OCI-LY1 (cell line): ENCODE measurements at regions not wholly inside any gene's neighbourhood (a gene's known extent, or its start where the extent isn't known, plus 50 kb on each side); places are given as distances from the start of the nearest gene placed in this dataset.

Experiments used
- H2AFZ ChIP-seq: fragments of 200-600 bp; sonication (generic), shearing (Covaris generic); 2 replicates; pipeline ENCODE4 v1.6.0; 2014; ENCODE audit warnings: antibody characterized with exemption, mild to moderate bottlenecking, low read length
- H3F3A ChIP-seq: fragments of 200-600 bp; sonication (generic), shearing (Covaris generic); 2 replicates; pipeline ENCODE4 v1.6.0; 2014; ENCODE audit warnings: mild to moderate bottlenecking, antibody characterized with exemption, low read length, moderate library complexity; ENCODE audit not compliant: insufficient read depth
- H3K27ac ChIP-seq: fragments of 200-600 bp; sonication (generic); 2 replicates; pipeline ENCODE4 v1.5.1; 2014; ENCODE audit warnings: low read length, mixed run types, mild to moderate bottlenecking, low read depth; ENCODE audit not compliant: poor library complexity, severe bottlenecking
- H3K27me3 ChIP-seq: fragments of 200-600 bp; sonication (generic); 2 replicates; pipeline ENCODE4 v1.6.0; 2014; ENCODE audit warnings: antibody characterized with exemption, mild to moderate bottlenecking, low read length, moderate library complexity; ENCODE audit not compliant: insufficient read depth
- H3K36me3 ChIP-seq: fragments of 200-600 bp; sonication (generic); 2 replicates; pipeline ENCODE4 v1.6.1; 2014; ENCODE audit warnings: mild to moderate bottlenecking, antibody characterized with exemption, low read length, moderate library complexity, mixed read lengths; ENCODE audit not compliant: insufficient read depth
- H3K4me1 ChIP-seq: fragments of 200-600 bp; sonication (generic); 2 replicates; pipeline ENCODE4 v1.5.1; 2014; ENCODE audit warnings: mild to moderate bottlenecking, low read length, moderate library complexity; ENCODE audit not compliant: insufficient read depth, severe bottlenecking
- H3K4me2 ChIP-seq: fragments of 200-600 bp; sonication (generic), shearing (Covaris generic); 2 replicates; pipeline ENCODE4 v1.6.1; 2014; ENCODE audit warnings: low read length
- H3K4me3 ChIP-seq: fragments of 200-600 bp; sonication (generic); 2 replicates; pipeline ENCODE4 v1.5.1; 2014; ENCODE audit warnings: low read length, low read depth, mild to moderate bottlenecking, mixed read lengths; ENCODE audit not compliant: poor library complexity, severe bottlenecking
- H3K79me2 ChIP-seq: fragments of 200-600 bp; shearing (Covaris generic); 2 replicates; pipeline ENCODE4 v1.6.1; 2016; ENCODE audit warnings: mixed run types, low read length, mixed read lengths; ENCODE audit not compliant: insufficient read depth
- H3K9ac ChIP-seq: fragments of 200-600 bp; sonication (generic), shearing (Covaris generic); 2 replicates; pipeline ENCODE4 v1.6.1; 2014; ENCODE audit warnings: mild to moderate bottlenecking, low read length, mixed read lengths
- H3K9me2 ChIP-seq: fragments of 200-600 bp; sonication (generic), shearing (Covaris generic); 2 replicates; pipeline ENCODE4 v1.6.1; 2014; ENCODE audit warnings: low read depth, mild to moderate bottlenecking, low read length, mixed read lengths
- H3K9me3 ChIP-seq: fragments of 200-600 bp; shearing (Covaris generic); 2 replicates; pipeline ENCODE4 v1.6.1; 2014; ENCODE audit warnings: low read length, mixed read lengths
- H4K20me1 ChIP-seq: fragments of 200-600 bp; sonication (generic), shearing (Covaris generic); 2 replicates; pipeline ENCODE4 v1.6.0; 2016; ENCODE audit warnings: mild to moderate bottlenecking, low read length; ENCODE audit not compliant: insufficient read depth
- EZH2 ChIP-seq: fragments of 200-600 bp; sonication (generic), shearing (Covaris generic); IDR thresholded peaks from 2 replicates; pipeline ENCODE4 v1.8.0; 2017; ENCODE audit warnings: borderline replicate concordance, mixed run types, mild to moderate bottlenecking, antibody characterized with exemption, low read length, moderate library complexity, mixed read lengths
- TF ChIP-seq, protein P1 (sequence below): fragments of 200-600 bp; sonication (generic), shearing (Covaris generic); IDR thresholded peaks from 2 replicates; pipeline ENCODE4 v1.5.1; 2017; ENCODE audit warnings: mild to moderate bottlenecking, antibody characterized with exemption, low read length, moderate library complexity, mixed read lengths

DNA sequence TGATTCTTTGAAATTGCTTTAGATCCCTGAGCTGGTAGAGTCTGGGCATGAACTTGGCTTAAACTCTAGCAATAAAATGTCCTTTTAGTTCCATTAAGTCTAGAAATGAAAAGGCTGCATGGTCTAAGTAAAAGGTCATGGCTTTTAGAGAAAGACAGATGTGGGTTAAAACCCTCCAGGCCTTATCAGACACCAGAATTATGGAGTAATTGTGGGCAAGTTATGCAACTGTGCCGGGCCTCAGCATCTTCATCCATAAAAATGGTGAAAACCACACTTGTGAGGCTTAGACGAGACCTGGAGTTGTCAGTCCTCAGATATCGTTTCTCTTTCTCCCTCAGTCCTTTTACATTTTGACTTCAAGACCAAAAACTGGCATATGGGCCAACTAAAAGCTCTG, 597.9 kb upstream of the KIRREL3 start:
- Histone ChIP-seq H2AFZ (no peak overlapping the region), H3K9ac (no peak overlapping the region), H3K79me2 (no peaks in the 10 kb centered on the region), H3F3A (no peaks in the 10 kb centered on the region), H3K27me3 (no peaks in the 10 kb centered on the region), H3K9me2 (no peaks in the 10 kb centered on the region), H3K4me3 (no peak overlapping the region), H4K20me1 (no peaks in the 10 kb centered on the region), H3K27ac (no peak overlapping the region), H3K4me1 (no peaks in the 10 kb centered on the region), H3K9me3 (no peaks in the 10 kb centered on the region), H3K36me3 (no peaks in the 10 kb centered on the region), H3K4me2 (no peak overlapping the region)
- no peak for TF ChIP-seq EZH2
- TF ChIP-seq, protein P1, sequence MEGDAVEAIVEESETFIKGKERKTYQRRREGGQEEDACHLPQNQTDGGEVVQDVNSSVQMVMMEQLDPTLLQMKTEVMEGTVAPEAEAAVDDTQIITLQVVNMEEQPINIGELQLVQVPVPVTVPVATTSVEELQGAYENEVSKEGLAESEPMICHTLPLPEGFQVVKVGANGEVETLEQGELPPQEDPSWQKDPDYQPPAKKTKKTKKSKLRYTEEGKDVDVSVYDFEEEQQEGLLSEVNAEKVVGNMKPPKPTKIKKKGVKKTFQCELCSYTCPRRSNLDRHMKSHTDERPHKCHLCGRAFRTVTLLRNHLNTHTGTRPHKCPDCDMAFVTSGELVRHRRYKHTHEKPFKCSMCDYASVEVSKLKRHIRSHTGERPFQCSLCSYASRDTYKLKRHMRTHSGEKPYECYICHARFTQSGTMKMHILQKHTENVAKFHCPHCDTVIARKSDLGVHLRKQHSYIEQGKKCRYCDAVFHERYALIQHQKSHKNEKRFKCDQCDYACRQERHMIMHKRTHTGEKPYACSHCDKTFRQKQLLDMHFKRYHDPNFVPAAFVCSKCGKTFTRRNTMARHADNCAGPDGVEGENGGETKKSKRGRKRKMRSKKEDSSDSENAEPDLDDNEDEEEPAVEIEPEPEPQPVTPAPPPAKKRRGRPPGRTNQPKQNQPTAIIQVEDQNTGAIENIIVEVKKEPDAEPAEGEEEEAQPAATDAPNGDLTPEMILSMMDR, result no peak

DNA sequence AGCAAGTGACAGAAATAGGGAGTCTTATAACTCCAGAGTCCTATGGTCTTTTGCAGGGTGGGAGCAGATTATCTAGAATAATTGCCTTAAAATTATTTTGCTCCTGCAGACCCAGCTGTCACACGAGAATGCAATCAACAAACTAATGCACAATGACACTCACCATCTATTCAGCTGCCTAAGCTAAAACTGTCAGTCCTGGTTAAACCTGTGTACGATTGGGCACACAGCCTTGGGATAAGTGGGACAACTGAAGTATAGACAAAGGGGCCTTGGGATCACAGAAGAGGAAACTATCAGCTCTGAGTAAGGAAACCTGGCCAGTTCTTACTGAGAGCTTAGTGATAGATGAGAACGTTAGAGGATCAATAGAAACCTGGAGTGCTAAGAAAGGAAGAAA, 595.9 kb upstream of the KIRREL3 start:
- Histone ChIP-seq H3K4me1 (no peaks in the 10 kb centered on the region), H3K4me3 (no peak overlapping the region), H3K36me3 (no peaks in the 10 kb centered on the region), H4K20me1 (no peaks in the 10 kb centered on the region), H3K9me3 (no peaks in the 10 kb centered on the region), H3F3A (no peaks in the 10 kb centered on the region), H3K27ac (no peak overlapping the region), H3K79me2 (no peaks in the 10 kb centered on the region), H3K9me2 (no peaks in the 10 kb centered on the region), H2AFZ (no peak overlapping the region), H3K27me3 (no peaks in the 10 kb centered on the region), H3K9ac (no peak overlapping the region), H3K4me2 (no peak overlapping the region)
- TF ChIP-seq, protein P1, result no peak
- no peak for TF ChIP-seq EZH2

DNA sequence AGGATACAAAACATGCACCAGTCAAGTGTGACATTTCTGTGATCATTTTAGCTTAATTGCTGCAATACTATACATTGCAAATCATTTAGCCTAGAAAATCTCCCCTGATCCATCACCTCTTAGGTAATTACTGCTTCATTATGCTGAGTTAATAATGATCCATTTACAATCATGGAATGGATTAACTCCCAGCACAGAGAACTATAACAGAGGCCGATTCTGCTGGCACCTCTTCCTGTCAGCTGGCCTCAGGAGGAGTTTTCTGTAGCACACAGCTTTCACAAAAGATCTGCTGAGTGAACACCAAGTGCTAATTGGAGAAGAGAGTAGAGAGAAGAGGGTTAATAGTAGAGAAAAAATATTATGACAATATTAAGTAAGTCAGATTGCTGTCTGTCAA, 591.8 kb upstream of the KIRREL3 start:
- Histone ChIP-seq H3K4me2 (no peak overlapping the region), H3K79me2 (no peaks in the 10 kb centered on the region), H4K20me1 (no peaks in the 10 kb centered on the region), H3K9me2 (no peaks in the 10 kb centered on the region), H3K9me3 (no peaks in the 10 kb centered on the region), H3K27ac (no peak overlapping the region), H3K9ac (no peak overlapping the region), H3K4me3 (no peak overlapping the region), H3K27me3 (no peaks in the 10 kb centered on the region), H3K36me3 (no peaks in the 10 kb centered on the region), H2AFZ (no peak overlapping the region), H3F3A (no peaks in the 10 kb centered on the region), H3K4me1 (no peaks in the 10 kb centered on the region)
- TF ChIP-seq, protein P1, result no peak
- no peak for TF ChIP-seq EZH2
